Stimulated activated CD4-positive, alpha-beta T cell treated with anti-CD3 and anti-CD28 coated beads, Interleukin-4, amount 100 ng/mL, for 4 hours (primary cell): ENCODE measurements at regions not wholly inside any gene's neighbourhood (a gene's known extent, or its start where the extent isn't known, plus 50 kb on each side); places are given as distances from the start of the nearest gene placed in this dataset.
"Not testable (repeated sequence)": the region's sequence is repeated elsewhere in the genome, so short reads cannot be mapped to it uniquely, and the experiment has no call there.

Experiments used
- DNase-seq, 2 experiments: peaks; one replicate each; pipeline ENCODE4 v3.0.0-alpha.2; 2020

GRCh38 chr1:25130895-25131294, 101.4 kb downstream of the SYF2 start:
- DNase-seq = no peak

- DNase-seq = no peak
These were observed 102.9 kb downstream of the SYF2 start for GRCh38 chr1:25129380-25129779.

GRCh38 chr1:25128121-25128621, 104.1 kb downstream of the SYF2 start:
- DNase-seq = no peak

GRCh38 chr1:25126562-25126961, 105.7 kb downstream of the SYF2 start:
- no peak for DNase-seq

GRCh38 chr1:25123551-25123950, 108.8 kb downstream of the SYF2 start:
- no peak for DNase-seq

- no peak for DNase-seq
These were observed 109.6 kb downstream of the SYF2 start for GRCh38 chr1:25122747-25123146.

- DNase-seq = no peak
These were observed 112.0 kb downstream of the SYF2 start for GRCh38 chr1:25120281-25120680.

GRCh38 chr1:25118546-25118945, 113.8 kb downstream of the SYF2 start:
- DNase-seq = peak; percentile 14 to 67

- DNase-seq = peak in 1 of 2 experiments; percentile 24
These were observed 115.0 kb downstream of the SYF2 start for GRCh38 chr1:25117233-25117823.

- DNase-seq = no peak
These were observed 115.5 kb downstream of the SYF2 start for GRCh38 chr1:25116832-25117231.

GRCh38 chr1:25116117-25116516, 116.2 kb downstream of the SYF2 start:
- DNase-seq = not testable (repeated sequence)

- DNase-seq = no peak
These were observed 118.6 kb downstream of the SYF2 start for GRCh38 chr1:25113731-25114130.

- DNase-seq = no peak
These were observed 119.2 kb downstream of the SYF2 start for GRCh38 chr1:25113086-25113485.

GRCh38 chr1:25112400-25112799, 119.9 kb downstream of the SYF2 start:
- no peak for DNase-seq

- no peak for DNase-seq
These were observed 120.6 kb downstream of the SYF2 start for GRCh38 chr1:25111706-25112105.

GRCh38 chr1:25110485-25110884, 121.8 kb downstream of the SYF2 start:
- DNase-seq = no peak

- DNase-seq = no peak
These were observed 122.3 kb downstream of the SYF2 start for GRCh38 chr1:25110036-25110435.

GRCh38 chr1:25109531-25109951, 122.8 kb downstream of the SYF2 start:
- no peak for DNase-seq

- DNase-seq = no peak
These were observed 124.7 kb downstream of the SYF2 start for GRCh38 chr1:25107643-25108010.

GRCh38 chr1:25106976-25107642, 125.2 kb downstream of the SYF2 start:
- no peak for DNase-seq

GRCh38 chr1:25106352-25106751, 126.0 kb downstream of the SYF2 start:
- DNase-seq = no peak

GRCh38 chr1:25105836-25106235, 126.5 kb downstream of the SYF2 start:
- no peak for DNase-seq

GRCh38 chr1:25104932-25105561, 127.3 kb downstream of the SYF2 start:
- no peak for DNase-seq

GRCh38 chr1:25103164-25103795, 129.0 kb downstream of the SYF2 start:
- no peak for DNase-seq
